Ishikawa (cell line): ENCODE measurements at regions not wholly inside any gene's neighbourhood (a gene's known extent, or its start where the extent isn't known, plus 50 kb on each side); places are given as distances from the start of the nearest gene placed in this dataset.

ENCODE experiments used
- CEBPB ChIP-seq: IDR thresholded peaks from 2 replicates; pipeline ENCODE4 v1.6.1; 2012
- CREB1 ChIP-seq: IDR thresholded peaks from 2 replicates; pipeline ENCODE4 v1.6.1; 2012; ENCODE audit warnings: low read depth
- EGR1 ChIP-seq: IDR thresholded peaks from 2 replicates; pipeline ENCODE4 v1.6.1; 2012
- EP300 ChIP-seq: IDR thresholded peaks from 2 replicates; pipeline ENCODE4 v1.6.1; 2012; ENCODE audit warnings: borderline replicate concordance
- FOXM1 ChIP-seq: IDR thresholded peaks from 2 replicates; pipeline ENCODE4 v1.6.1; 2012; ENCODE audit warnings: low read depth, borderline replicate concordance
- NFIC ChIP-seq: IDR thresholded peaks from 2 replicates; pipeline ENCODE4 v1.6.1; 2012
- RAD21 ChIP-seq: IDR thresholded peaks from 2 replicates; pipeline ENCODE4 v1.6.1; 2012; ENCODE audit warnings: low read depth
- TAF1 ChIP-seq: IDR thresholded peaks from 2 replicates; pipeline ENCODE4 v1.6.1; 2012; ENCODE audit warnings: low read depth, mild to moderate bottlenecking
- TCF12 ChIP-seq: IDR thresholded peaks from 2 replicates; pipeline ENCODE4 v1.6.1; 2012; ENCODE audit warnings: low read depth
- TEAD4 ChIP-seq: IDR thresholded peaks from 2 replicates; pipeline ENCODE4 v1.6.1; 2012
- YY1 ChIP-seq: IDR thresholded peaks from 2 replicates; pipeline ENCODE4 v1.6.1; 2012; ENCODE audit warnings: low read depth
- ZBTB7A ChIP-seq: IDR thresholded peaks from 2 replicates; pipeline ENCODE4 v1.6.1; 2012; ENCODE audit warnings: low read depth
- TF ChIP-seq, protein P1 (sequence below): IDR thresholded peaks from 2 replicates; pipeline ENCODE4 v1.6.1; 2012
- TF ChIP-seq, protein P2 (sequence below): IDR thresholded peaks from 2 replicates; pipeline ENCODE4 v1.6.1; 2012
- TF ChIP-seq, protein P3 (sequence below): IDR thresholded peaks from 2 replicates; pipeline ENCODE4 v1.6.1; 2012; ENCODE audit warnings: low read depth, mild to moderate bottlenecking

GRCh38 chr4:173860094-173860493, 330.1 kb upstream of the HAND2 start:
- TF ChIP-seq NFIC (no peak), TCF12 (no peak), CEBPB (no peak), CREB1 (no peak), FOXM1 (no peak), TEAD4 (no peak), EP300 (no peak), EGR1 (no peak), TAF1 (no peak), ZBTB7A (no peak), YY1 (no peak), RAD21 (no peak)
- TF ChIP-seq, protein P1, sequence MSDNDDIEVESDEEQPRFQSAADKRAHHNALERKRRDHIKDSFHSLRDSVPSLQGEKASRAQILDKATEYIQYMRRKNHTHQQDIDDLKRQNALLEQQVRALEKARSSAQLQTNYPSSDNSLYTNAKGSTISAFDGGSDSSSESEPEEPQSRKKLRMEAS, result no peak
- TF ChIP-seq, protein P2, sequence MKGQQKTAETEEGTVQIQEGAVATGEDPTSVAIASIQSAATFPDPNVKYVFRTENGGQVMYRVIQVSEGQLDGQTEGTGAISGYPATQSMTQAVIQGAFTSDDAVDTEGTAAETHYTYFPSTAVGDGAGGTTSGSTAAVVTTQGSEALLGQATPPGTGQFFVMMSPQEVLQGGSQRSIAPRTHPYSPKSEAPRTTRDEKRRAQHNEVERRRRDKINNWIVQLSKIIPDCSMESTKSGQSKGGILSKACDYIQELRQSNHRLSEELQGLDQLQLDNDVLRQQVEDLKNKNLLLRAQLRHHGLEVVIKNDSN, result no peak
- TF ChIP-seq, protein P3, sequence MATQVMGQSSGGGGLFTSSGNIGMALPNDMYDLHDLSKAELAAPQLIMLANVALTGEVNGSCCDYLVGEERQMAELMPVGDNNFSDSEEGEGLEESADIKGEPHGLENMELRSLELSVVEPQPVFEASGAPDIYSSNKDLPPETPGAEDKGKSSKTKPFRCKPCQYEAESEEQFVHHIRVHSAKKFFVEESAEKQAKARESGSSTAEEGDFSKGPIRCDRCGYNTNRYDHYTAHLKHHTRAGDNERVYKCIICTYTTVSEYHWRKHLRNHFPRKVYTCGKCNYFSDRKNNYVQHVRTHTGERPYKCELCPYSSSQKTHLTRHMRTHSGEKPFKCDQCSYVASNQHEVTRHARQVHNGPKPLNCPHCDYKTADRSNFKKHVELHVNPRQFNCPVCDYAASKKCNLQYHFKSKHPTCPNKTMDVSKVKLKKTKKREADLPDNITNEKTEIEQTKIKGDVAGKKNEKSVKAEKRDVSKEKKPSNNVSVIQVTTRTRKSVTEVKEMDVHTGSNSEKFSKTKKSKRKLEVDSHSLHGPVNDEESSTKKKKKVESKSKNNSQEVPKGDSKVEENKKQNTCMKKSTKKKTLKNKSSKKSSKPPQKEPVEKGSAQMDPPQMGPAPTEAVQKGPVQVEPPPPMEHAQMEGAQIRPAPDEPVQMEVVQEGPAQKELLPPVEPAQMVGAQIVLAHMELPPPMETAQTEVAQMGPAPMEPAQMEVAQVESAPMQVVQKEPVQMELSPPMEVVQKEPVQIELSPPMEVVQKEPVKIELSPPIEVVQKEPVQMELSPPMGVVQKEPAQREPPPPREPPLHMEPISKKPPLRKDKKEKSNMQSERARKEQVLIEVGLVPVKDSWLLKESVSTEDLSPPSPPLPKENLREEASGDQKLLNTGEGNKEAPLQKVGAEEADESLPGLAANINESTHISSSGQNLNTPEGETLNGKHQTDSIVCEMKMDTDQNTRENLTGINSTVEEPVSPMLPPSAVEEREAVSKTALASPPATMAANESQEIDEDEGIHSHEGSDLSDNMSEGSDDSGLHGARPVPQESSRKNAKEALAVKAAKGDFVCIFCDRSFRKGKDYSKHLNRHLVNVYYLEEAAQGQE, result no peak

DNA sequence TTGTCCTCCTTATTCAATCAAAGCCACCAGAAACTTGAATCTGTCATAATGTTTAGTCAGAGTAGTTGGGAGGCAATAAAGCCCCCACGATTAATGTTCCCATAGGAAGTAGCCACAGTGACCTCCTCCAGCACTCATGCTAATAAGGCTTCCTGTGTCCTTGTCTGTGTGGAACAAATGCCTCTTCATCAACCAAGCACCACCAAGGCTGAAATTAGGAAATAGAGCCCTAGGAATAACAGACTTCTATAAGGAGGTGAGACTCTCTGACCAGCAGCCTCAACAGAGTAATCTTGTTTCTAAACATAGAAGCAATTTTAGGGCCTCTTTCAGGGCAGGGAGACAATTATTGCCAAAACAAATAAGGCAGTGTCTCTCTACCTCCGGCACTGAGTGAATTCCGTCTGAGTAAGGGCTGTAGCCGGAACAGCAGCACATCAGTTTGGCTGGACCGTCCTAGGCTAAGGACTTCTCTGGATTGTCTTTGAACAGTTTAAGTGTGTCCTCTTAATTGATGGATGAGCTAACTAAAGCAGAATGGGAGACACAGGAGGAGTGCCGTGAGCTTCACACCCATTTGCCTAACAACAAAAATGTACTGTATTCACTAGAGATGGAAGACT, 329.2 kb upstream of the HAND2 start:
- no peak for TF ChIP-seq EP300
- no peak for TF ChIP-seq TCF12
- TF ChIP-seq TAF1, result no peak
- TF ChIP-seq NFIC, result no peak
- TF ChIP-seq, protein P3, result no peak
- TF ChIP-seq RAD21, result no peak
- no peak for TF ChIP-seq ZBTB7A
- no peak for TF ChIP-seq TEAD4
- TF ChIP-seq FOXM1, result no peak
- TF ChIP-seq, protein P1, result no peak
- no peak for TF ChIP-seq CEBPB
- TF ChIP-seq, protein P2, result no peak
- no peak for TF ChIP-seq EGR1
- no peak for TF ChIP-seq CREB1
- no peak for TF ChIP-seq YY1

- TF ChIP-seq, protein P2, result no peak
- TF ChIP-seq RAD21 (no peak), CREB1 (no peak), YY1 (no peak), FOXM1 (no peak), TAF1 (no peak)
- TF ChIP-seq, protein P1, result no peak
Observed at GRCh38 chr4:173858471-173858870, 328.4 kb upstream of the HAND2 start.

GRCh38 chr4:173857828-173858227, 327.8 kb upstream of the HAND2 start:
- TF ChIP-seq CREB1, result no peak
- TF ChIP-seq, protein P3, result no peak
- no peak for TF ChIP-seq EGR1
- no peak for TF ChIP-seq TAF1
- TF ChIP-seq TCF12, result no peak
- TF ChIP-seq NFIC, result no peak
- TF ChIP-seq RAD21, result no peak
- TF ChIP-seq, protein P2, result no peak
- TF ChIP-seq YY1, result no peak
- TF ChIP-seq, protein P1, result no peak
- no peak for TF ChIP-seq TEAD4
- TF ChIP-seq ZBTB7A, result no peak
